LNCAP (cell line): ENCODE measurements at regions not wholly inside any gene's neighbourhood (a gene's known extent, or its start where the extent isn't known, plus 50 kb on each side); places are given as distances from the start of the nearest gene placed in this dataset.

Experiments
- TF ChIP-seq, protein P1 (sequence below): fragments of 450-650 bp; IDR thresholded peaks from 2 replicates; pipeline ENCODE4 v1.5.1; 2017; ENCODE audit warnings: mild to moderate bottlenecking

DNA sequence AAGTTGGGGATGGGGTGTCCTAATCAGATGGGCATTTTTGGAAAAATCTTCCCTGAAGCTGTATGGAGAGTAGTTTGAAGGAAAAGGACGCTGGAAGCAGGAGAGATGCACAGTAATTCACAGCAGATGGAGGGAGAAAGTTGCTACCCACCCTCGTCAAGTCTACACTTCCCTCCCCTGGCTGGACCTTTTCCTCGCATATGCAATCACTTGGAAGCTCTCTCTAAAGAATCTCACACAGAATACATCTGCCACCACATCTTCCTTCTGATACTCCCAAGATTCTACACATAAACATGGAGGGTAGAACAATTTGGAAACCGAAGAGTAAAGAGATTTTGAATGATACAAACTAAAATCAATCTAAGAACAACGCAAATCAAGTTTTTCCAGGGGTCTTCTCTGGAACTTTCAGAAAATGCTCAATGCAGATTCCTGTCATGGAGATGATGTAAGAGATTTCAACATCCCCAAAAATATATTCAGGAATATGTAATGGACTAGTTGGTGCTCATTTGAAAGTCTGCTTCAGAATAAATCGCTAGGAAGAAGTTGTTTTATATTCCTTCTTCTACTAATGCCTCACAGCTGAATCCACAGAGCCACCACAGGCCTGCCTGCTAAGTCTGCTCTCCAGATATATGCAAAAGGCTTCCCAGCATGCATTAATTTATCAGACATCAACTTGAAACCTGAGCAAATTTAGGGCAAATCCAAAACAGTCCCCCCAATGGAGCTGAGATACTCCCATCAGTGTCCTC, 291.5 kb downstream of the LRATD1 start:
- TF ChIP-seq, protein P1, sequence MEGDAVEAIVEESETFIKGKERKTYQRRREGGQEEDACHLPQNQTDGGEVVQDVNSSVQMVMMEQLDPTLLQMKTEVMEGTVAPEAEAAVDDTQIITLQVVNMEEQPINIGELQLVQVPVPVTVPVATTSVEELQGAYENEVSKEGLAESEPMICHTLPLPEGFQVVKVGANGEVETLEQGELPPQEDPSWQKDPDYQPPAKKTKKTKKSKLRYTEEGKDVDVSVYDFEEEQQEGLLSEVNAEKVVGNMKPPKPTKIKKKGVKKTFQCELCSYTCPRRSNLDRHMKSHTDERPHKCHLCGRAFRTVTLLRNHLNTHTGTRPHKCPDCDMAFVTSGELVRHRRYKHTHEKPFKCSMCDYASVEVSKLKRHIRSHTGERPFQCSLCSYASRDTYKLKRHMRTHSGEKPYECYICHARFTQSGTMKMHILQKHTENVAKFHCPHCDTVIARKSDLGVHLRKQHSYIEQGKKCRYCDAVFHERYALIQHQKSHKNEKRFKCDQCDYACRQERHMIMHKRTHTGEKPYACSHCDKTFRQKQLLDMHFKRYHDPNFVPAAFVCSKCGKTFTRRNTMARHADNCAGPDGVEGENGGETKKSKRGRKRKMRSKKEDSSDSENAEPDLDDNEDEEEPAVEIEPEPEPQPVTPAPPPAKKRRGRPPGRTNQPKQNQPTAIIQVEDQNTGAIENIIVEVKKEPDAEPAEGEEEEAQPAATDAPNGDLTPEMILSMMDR, result no peak

GRCh38 chr2:14925471-14925870, 293.0 kb downstream of the LRATD1 start:
- TF ChIP-seq, protein P1, result no peak

GRCh38 chr2:14927021-14927564, 294.6 kb downstream of the LRATD1 start:
- TF ChIP-seq, protein P1, result no peak; the same call in 1 of the 2 replicates

- TF ChIP-seq, protein P1, result no peak
Observed at GRCh38 chr2:14928056-14928455, 295.5 kb downstream of the LRATD1 start.

GRCh38 chr2:14930441-14930840, 297.9 kb downstream of the LRATD1 start:
- TF ChIP-seq, protein P1, result no peak

- TF ChIP-seq, protein P1, result no peak
Observed at GRCh38 chr2:14932285-14932684, 299.8 kb downstream of the LRATD1 start.

DNA sequence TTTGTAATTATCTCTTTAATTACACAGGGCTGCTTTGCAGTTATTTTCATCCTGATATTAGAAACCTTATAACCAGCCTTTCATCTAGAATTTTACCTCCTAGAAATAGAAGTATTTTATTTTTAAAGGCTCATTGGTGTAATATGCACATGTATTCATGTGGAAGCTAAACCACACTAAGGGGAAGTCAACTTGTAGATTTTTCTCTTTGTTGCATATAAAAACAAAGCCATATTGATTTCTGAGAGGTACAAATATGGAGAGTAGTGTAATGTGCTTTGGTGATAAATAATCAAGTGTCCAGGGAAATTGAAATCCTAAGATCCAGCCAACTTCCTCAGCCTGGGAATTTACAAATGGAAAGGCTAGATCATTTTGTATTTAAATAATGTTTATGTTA, 301.2 kb downstream of the LRATD1 start:
- TF ChIP-seq, protein P1, result no peak
